ENCODE measurements at regions not wholly inside any gene's neighbourhood (a gene's known extent, or its start where the extent isn't known, plus 50 kb on each side); places are given as distances from the start of the nearest gene placed in this dataset.

GRCh38 chr14:51544901-51545300, 106.8 kb upstream of the FRMD6 start:
- no peak for TF ChIP-seq CTCF (IDR thresholded peaks at IDR 0.05; ENCODE audit: low read depth, low read length)
- H3K4me3 ChIP-seq (ENCODE audit: low read depth, low read length): no peak overlapping the region

- TF ChIP-seq CTCF (IDR thresholded peaks at IDR 0.05; ENCODE audit: low read depth, low read length): no peak
- no peak overlapping the region for H3K4me3 ChIP-seq (ENCODE audit: low read depth, low read length)
Observed at GRCh38 chr14:51545396-51545795, 106.3 kb upstream of the FRMD6 start.

DNA sequence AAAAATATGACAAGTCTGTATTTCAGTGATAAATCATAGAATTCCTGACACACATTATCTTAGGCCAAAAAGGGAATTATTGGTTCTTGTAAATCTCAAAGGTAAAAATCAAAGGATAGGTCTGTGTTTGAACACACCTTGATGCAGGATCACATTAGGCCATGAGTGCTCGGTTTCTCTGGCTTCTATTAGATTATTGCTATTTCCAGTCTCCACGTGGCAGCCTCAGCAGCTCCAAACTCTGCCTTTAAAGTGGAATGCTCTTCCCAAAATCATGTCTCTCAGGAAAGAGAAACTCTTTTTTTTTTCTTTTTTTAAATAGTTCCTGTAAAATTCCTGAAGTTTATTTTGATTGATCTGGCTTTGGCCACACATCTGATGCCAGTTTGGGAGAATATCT, 105.6 kb upstream of the FRMD6 start:
- H3K4me3 ChIP-seq (ENCODE audit: low read depth, low read length): no peak overlapping the region
- TF ChIP-seq CTCF (IDR thresholded peaks at IDR 0.05; ENCODE audit: low read depth, low read length): no peak

DNA sequence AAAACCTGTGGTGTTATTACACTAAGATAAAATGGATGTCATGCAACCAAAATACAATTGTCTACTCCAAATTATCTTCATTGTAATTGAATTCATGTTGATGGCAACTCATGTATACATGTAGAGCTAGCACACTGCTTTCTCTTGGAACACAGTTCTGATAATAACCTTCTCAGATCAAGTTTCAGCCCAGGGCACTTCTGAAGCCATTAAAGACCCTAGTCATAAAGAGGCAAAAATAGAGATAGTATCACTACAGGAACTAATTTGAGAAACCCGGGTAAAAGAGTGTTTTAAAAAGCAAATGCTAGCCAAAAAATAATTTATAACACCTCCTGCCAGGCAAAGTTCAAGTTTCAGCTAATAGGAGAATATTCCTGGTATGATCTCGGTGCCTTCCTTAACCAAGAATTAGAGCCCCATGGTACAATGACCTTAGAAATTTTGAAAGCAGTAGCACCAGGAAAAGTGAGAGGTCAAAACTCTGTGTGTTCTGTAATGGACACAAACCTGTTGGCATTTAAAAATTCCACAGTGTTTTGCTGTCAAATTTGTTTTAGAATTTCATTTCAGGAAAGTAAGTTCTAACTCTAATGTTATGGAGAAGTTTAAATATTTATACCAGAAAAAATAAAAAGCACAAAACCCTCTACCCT, 105.0 kb upstream of the FRMD6 start:
- H3K4me3 ChIP-seq (ENCODE audit: low read depth, low read length): no peak overlapping the region
- TF ChIP-seq CTCF (IDR thresholded peaks at IDR 0.05; ENCODE audit: low read depth, low read length): no peak

- no peak for TF ChIP-seq CTCF (IDR thresholded peaks at IDR 0.05; ENCODE audit: low read depth, low read length)
- no peak overlapping the region for H3K4me3 ChIP-seq (ENCODE audit: low read depth, low read length)
Observed at GRCh38 chr14:51547260-51547659, 104.5 kb upstream of the FRMD6 start.

- TF ChIP-seq CTCF (IDR thresholded peaks at IDR 0.05; ENCODE audit: low read depth, low read length): no peak
- no peak overlapping the region for H3K4me3 ChIP-seq (ENCODE audit: low read depth, low read length)
Observed at GRCh38 chr14:51547701-51548100, 104.0 kb upstream of the FRMD6 start.

DNA sequence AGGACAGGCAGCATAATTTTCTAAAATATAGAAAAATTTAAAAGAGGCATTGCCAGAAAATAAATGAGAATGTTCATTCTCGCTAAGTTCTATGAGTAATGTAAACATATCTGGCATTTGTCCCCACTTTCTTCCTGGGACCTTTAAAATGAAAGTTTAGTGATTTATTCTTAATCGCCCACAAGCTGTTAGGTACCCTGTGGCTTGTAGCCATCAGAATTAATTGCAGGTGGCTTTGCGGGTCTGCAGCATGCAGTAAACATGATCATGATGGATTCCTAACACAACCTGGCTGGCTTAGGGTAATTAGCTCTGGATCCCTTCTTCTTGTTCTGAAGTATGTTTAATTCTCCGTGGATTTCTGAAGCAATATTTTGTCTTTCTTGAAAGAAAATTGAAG, 103.5 kb upstream of the FRMD6 start:
- TF ChIP-seq CTCF (IDR thresholded peaks at IDR 0.05; ENCODE audit: low read depth, low read length): no peak
- H3K4me3 ChIP-seq (ENCODE audit: low read depth, low read length): no peak overlapping the region
